PC-9 (cell line): ENCODE measurements at regions not wholly inside any gene's neighbourhood (a gene's known extent, or its start where the extent isn't known, plus 50 kb on each side); places are given as distances from the start of the nearest gene placed in this dataset.
"Not testable (repeated sequence)": the region's sequence is repeated elsewhere in the genome, so short reads cannot be mapped to it uniquely, and the experiment has no call there.

ENCODE experiments used
- BruUV-seq: library from RNA; stranded (reverse); fragments of 400-500 nt; replicated peaks from 2 replicates; lab custom pipeline; 2021; lab: Mats Ljungman, UMichigan
- CTCF ChIA-PET: fragments of 300-600 bp; sonication (Branson Sonifier 250); formaldehyde crosslinking; loops from one replicate; lab custom pipeline; 2022; ENCODE audit warnings: antibody characterized with exemption; lab: Charles Lee
- POLR2A ChIA-PET: fragments of 300-600 bp; sonication (Branson Sonifier 250); formaldehyde crosslinking; loops from one replicate; lab custom pipeline; 2022; ENCODE audit warnings: antibody characterized with exemption; ENCODE audit not compliant: unreplicated experiment; lab: Charles Lee
- DNase-seq, 2 experiments: peaks; one replicate each; pipeline versions ENCODE4 v3.0.0 to v3.0.0-alpha.2; 2015 to 2022; ENCODE audit warnings: mixed read lengths in 1 of 2
- H2AFZ ChIP-seq: fragments of 200-600 bp; sonication (generic); 2 replicates; pipeline ENCODE4 v1.8.1; 2017; ENCODE audit warnings: antibody characterized with exemption
- H3F3A ChIP-seq: fragments of 200-600 bp; sonication (generic); 2 replicates; pipeline ENCODE4 v1.8.1; 2017; ENCODE audit warnings: antibody characterized with exemption, mild to moderate bottlenecking, low read depth; ENCODE audit not compliant: insufficient read depth
- H3K27ac ChIP-seq: fragments of 200-600 bp; sonication (generic); 2 replicates; pipeline ENCODE4 v1.6.1; 2016; ENCODE audit warnings: mixed run types
- H3K27me3 ChIP-seq: fragments of 200-600 bp; sonication (generic); 2 replicates; pipeline ENCODE4 v1.6.1; 2016; ENCODE audit warnings: low read depth, mixed run types; ENCODE audit not compliant: insufficient read depth
- H3K36me3 ChIP-seq: fragments of 200-600 bp; sonication (generic); 2 replicates; pipeline ENCODE4 v1.6.1; 2016; ENCODE audit warnings: low read depth, mixed run types
- H3K4me1 ChIP-seq: fragments of 200-600 bp; sonication (generic); replicated peaks from 2 replicates; pipeline ENCODE4 v1.6.1; 2016; ENCODE audit warnings: mixed run types; ENCODE audit not compliant: insufficient read depth
- H3K4me2 ChIP-seq: fragments of 200-600 bp; sonication (generic); 2 replicates; pipeline ENCODE4 v1.6.1; 2017; ENCODE audit warnings: mixed run types
- H3K4me3 ChIP-seq: fragments of 200-600 bp; sonication (generic); 2 replicates; pipeline ENCODE4 v1.6.1; 2016; ENCODE audit warnings: mixed run types
- H3K79me2 ChIP-seq: fragments of 200-600 bp; sonication (generic); 2 replicates; pipeline ENCODE4 v1.6.1; 2017; ENCODE audit warnings: low read depth, mixed run types
- H3K9me2 ChIP-seq: fragments of 200-600 bp; sonication (generic); 2 replicates; pipeline ENCODE4 v1.8.1; 2017; ENCODE audit warnings: mild to moderate bottlenecking; ENCODE audit not compliant: insufficient read depth
- H3K9me3 ChIP-seq: fragments of 200-600 bp; sonication (generic); 2 replicates; pipeline ENCODE4 v1.8.1; 2016; ENCODE audit warnings: low read depth; ENCODE audit not compliant: insufficient read depth
- H4K20me1 ChIP-seq: fragments of 200-600 bp; sonication (generic); 2 replicates; pipeline ENCODE4 v1.8.1; 2017; ENCODE audit not compliant: insufficient read depth
- CTCF ChIP-seq: fragments of 200-600 bp; sonication (generic); conservative IDR thresholded peaks from 2 replicates; pipeline ENCODE4 v1.6.1; 2017; ENCODE audit warnings: mixed run types, antibody characterized with exemption, mild to moderate bottlenecking, moderate library complexity
- EZH2 ChIP-seq: fragments of 200-600 bp; sonication (generic); IDR thresholded peaks from 2 replicates; pipeline ENCODE4 v1.8.0; 2017; ENCODE audit warnings: antibody characterized with exemption, low read depth
- intact Hi-C: fragments of 100-400 bp; cut with micrococcal nuclease; formaldehyde crosslinking; loops from one replicate; pipeline ENCODE4 v1.10.0; 2022; ENCODE audit not compliant: unreplicated experiment

- H3K27me3 ChIP-seq, result no peaks in the 10 kb centered on the region
- no peaks in the 10 kb centered on the region for H3K4me1 ChIP-seq
- ChIA-PET CTCF (no interaction called here), POLR2A (no interaction called here)
- no peaks in the 10 kb centered on the region for H3K79me2 ChIP-seq
- BruUV-seq, result no TSS peak
- no peaks in the 10 kb centered on the region for H3F3A ChIP-seq
- no peak for TF ChIP-seq CTCF
- TF ChIP-seq EZH2, result no peak
- H2AFZ ChIP-seq, result no peak overlapping the region
- no peak overlapping the region for H3K4me2 ChIP-seq
- intact Hi-C loops, result no loop called here
- H4K20me1 ChIP-seq, result no peaks in the 10 kb centered on the region
- H3K27ac ChIP-seq, result no peak overlapping the region
- no peak overlapping the region for H3K4me3 ChIP-seq
- H3K9me2 ChIP-seq, result no peaks in the 10 kb centered on the region
- H3K36me3 ChIP-seq, result no peaks in the 10 kb centered on the region
- no peak for DNase-seq
- no peaks in the 10 kb centered on the region for H3K9me3 ChIP-seq
Measured at GRCh38 chr9:1550636-1551035, 464.5 kb upstream of the SMARCA2 start.

- Histone ChIP-seq H3K27me3 (no peaks in the 10 kb centered on the region), H3K36me3 (no peaks in the 10 kb centered on the region), H3K4me3 (no peak overlapping the region), H3K9me2 (no peaks in the 10 kb centered on the region), H3K79me2 (no peaks in the 10 kb centered on the region), H3F3A (no peaks in the 10 kb centered on the region), H3K9me3 (no peaks in the 10 kb centered on the region), H3K4me1 (no peaks in the 10 kb centered on the region), H4K20me1 (no peaks in the 10 kb centered on the region), H3K4me2 (no peak overlapping the region), H2AFZ (no peak overlapping the region), H3K27ac (no peak overlapping the region)
- intact Hi-C loops, result no loop called here
- TF ChIP-seq EZH2, result no peak
- TF ChIP-seq CTCF, result no peak
- BruUV-seq, result no TSS peak
- CTCF ChIA-PET, result no interaction called here
- DNase-seq, result no peak
- POLR2A ChIA-PET, result no interaction called here
Measured at GRCh38 chr9:1554081-1555035, 460.8 kb upstream of the SMARCA2 start.

- POLR2A ChIA-PET, H3K4me2 ChIP-seq, BruUV-seq, H3F3A ChIP-seq, H4K20me1 ChIP-seq, H3K79me2 ChIP-seq, H2AFZ ChIP-seq, H3K36me3 ChIP-seq, H3K9me3 ChIP-seq, intact Hi-C loops, H3K27ac ChIP-seq, CTCF ChIA-PET, H3K4me3 ChIP-seq, H3K27me3 ChIP-seq, H3K9me2 ChIP-seq, H3K4me1 ChIP-seq, DNase-seq: not testable (repeated sequence)
Measured at GRCh38 chr9:1558666-1559065, 456.5 kb upstream of the SMARCA2 start.
